ENCODE measurements at regions not wholly inside any gene's neighbourhood (a gene's known extent, or its start where the extent isn't known, plus 50 kb on each side); places are given as distances from the start of the nearest gene placed in this dataset.

DNA sequence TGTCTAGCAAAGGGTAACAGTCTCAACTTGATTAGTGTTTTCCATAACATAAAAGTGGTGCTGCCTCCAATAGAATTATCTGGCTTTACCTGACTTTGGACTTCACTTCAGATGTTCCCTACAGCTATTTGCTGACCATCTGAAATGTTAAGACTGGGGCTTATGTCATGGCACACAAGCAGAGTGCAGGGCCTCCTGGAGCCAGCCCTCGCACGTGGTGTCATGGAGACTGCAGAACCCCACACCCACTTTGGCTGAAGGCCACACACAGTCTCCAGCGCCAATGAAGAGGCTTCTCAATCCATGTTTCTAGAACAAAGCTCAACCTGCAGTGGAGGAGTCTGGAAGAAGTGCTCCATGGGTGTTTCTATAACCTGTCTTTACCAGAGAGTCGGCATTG, 169.6 kb upstream of the FRMD6 start:
- TF ChIP-seq, protein P1, sequence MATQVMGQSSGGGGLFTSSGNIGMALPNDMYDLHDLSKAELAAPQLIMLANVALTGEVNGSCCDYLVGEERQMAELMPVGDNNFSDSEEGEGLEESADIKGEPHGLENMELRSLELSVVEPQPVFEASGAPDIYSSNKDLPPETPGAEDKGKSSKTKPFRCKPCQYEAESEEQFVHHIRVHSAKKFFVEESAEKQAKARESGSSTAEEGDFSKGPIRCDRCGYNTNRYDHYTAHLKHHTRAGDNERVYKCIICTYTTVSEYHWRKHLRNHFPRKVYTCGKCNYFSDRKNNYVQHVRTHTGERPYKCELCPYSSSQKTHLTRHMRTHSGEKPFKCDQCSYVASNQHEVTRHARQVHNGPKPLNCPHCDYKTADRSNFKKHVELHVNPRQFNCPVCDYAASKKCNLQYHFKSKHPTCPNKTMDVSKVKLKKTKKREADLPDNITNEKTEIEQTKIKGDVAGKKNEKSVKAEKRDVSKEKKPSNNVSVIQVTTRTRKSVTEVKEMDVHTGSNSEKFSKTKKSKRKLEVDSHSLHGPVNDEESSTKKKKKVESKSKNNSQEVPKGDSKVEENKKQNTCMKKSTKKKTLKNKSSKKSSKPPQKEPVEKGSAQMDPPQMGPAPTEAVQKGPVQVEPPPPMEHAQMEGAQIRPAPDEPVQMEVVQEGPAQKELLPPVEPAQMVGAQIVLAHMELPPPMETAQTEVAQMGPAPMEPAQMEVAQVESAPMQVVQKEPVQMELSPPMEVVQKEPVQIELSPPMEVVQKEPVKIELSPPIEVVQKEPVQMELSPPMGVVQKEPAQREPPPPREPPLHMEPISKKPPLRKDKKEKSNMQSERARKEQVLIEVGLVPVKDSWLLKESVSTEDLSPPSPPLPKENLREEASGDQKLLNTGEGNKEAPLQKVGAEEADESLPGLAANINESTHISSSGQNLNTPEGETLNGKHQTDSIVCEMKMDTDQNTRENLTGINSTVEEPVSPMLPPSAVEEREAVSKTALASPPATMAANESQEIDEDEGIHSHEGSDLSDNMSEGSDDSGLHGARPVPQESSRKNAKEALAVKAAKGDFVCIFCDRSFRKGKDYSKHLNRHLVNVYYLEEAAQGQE (IDR thresholded peaks at IDR 0.05; ENCODE audit: insufficient replicate concordance, low read depth): no peak
- no peak for TF ChIP-seq POLR2AphosphoS5 (IDR thresholded peaks at IDR 0.05; ENCODE audit: low read depth)
- TF ChIP-seq, protein P2, sequence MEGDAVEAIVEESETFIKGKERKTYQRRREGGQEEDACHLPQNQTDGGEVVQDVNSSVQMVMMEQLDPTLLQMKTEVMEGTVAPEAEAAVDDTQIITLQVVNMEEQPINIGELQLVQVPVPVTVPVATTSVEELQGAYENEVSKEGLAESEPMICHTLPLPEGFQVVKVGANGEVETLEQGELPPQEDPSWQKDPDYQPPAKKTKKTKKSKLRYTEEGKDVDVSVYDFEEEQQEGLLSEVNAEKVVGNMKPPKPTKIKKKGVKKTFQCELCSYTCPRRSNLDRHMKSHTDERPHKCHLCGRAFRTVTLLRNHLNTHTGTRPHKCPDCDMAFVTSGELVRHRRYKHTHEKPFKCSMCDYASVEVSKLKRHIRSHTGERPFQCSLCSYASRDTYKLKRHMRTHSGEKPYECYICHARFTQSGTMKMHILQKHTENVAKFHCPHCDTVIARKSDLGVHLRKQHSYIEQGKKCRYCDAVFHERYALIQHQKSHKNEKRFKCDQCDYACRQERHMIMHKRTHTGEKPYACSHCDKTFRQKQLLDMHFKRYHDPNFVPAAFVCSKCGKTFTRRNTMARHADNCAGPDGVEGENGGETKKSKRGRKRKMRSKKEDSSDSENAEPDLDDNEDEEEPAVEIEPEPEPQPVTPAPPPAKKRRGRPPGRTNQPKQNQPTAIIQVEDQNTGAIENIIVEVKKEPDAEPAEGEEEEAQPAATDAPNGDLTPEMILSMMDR (IDR thresholded peaks at IDR 0.05; ENCODE audit: insufficient read depth, low read length): no peak
- no peak for TF ChIP-seq GABPA (IDR thresholded peaks at IDR 0.05; ENCODE audit: low read depth)
- TF ChIP-seq SPI1 (IDR thresholded peaks at IDR 0.05; ENCODE audit: borderline replicate concordance, low read depth): no peak
- no peak overlapping the region for H3K4me3 ChIP-seq (replicated peaks; ENCODE audit: insufficient read depth, low read length)
- no peaks in the 10 kb centered on the region for H3K27me3 ChIP-seq (ENCODE audit: insufficient read depth, poor library complexity, severe bottlenecking)
- no peak for DNase-seq (ENCODE audit: low read depth in 1 of 2, low spot score in 1 of 2)
- H3K27ac ChIP-seq (replicated peaks): no peak overlapping the region

DNA sequence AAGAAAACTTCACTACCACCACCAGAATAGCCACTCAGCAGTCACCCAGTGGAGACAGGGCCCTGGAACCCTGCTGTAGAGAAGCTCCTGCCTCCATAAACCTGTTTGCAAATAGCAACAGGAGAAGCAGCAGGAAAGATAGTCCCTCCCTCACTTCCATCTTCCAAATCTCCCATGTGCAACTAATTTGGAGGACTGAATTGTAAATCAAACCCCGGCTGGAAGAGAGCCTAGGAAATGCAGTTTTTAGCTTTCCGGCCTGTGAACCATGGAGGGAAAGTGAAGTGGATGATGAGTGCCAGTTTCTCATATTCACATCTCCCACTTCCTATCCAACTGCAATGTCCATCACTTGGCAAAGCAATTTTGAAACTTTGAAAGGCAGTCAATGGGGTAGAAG, 167.2 kb upstream of the FRMD6 start:
- H3K27me3 ChIP-seq (ENCODE audit: insufficient read depth, poor library complexity, severe bottlenecking): no peaks in the 10 kb centered on the region
- no peak for DNase-seq (ENCODE audit: low read depth in 1 of 2, low spot score in 1 of 2)
- TF ChIP-seq SPI1 (IDR thresholded peaks at IDR 0.05; ENCODE audit: borderline replicate concordance, low read depth): no peak
- no peak for TF ChIP-seq POLR2AphosphoS5 (IDR thresholded peaks at IDR 0.05; ENCODE audit: low read depth)
- TF ChIP-seq, protein P1 (IDR thresholded peaks at IDR 0.05; ENCODE audit: insufficient replicate concordance, low read depth): no peak
- TF ChIP-seq GABPA (IDR thresholded peaks at IDR 0.05; ENCODE audit: low read depth): no peak
- H3K4me3 ChIP-seq (replicated peaks; ENCODE audit: insufficient read depth, low read length): no peak overlapping the region
- no peak overlapping the region for H3K27ac ChIP-seq (replicated peaks)

DNA sequence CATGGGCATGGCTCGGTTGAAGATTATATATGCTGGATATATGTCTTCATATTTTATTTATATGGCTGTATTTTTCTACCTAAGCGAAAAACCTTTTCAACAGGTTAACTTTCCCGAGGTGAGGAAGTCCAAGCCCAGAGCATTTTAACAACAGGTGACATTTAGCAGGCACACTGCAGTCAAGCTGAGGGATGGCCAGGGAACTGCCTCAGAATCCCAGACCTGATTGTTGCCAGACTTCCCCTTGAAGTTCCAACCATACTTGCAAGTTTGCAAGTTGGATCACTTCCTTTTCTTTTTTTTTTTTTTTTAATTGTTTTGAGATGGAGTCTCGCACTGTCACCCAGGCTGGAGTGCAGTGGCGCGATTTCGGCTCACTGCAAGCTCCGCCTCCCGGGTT, 166.0 kb upstream of the FRMD6 start:
- DNase-seq (ENCODE audit: low read depth in 1 of 2, low spot score in 1 of 2): no peak
- TF ChIP-seq, protein P1 (IDR thresholded peaks at IDR 0.05; ENCODE audit: insufficient replicate concordance, low read depth): no peak
- no peak overlapping the region for H3K27ac ChIP-seq (replicated peaks)
- H3K27me3 ChIP-seq (ENCODE audit: insufficient read depth, poor library complexity, severe bottlenecking): no peaks in the 10 kb centered on the region
- no peak overlapping the region for H3K4me3 ChIP-seq (replicated peaks; ENCODE audit: insufficient read depth, low read length)

DNA sequence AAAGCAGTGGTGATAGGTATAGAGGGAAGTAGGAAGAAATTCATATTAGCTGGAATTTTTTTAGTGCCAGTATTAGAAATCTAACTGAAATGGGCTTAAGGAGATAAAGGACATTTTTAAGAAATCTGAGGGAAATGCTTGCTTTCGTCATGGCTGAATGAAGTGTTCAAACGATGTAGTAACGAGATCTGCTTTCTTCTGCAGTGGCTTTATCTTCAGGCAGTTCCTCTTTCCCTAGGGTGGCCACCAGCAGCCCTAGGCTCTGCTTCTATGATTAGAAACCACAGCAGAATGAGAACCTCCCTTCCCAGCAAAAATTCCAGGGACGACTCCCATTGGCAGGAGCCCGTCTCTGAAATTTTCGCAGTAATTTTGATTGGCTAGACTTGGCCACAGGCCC, 163.9 kb upstream of the FRMD6 start:
- Histone ChIP-seq H3K4me3 (replicated peaks; ENCODE audit: insufficient read depth, low read length) (no peak overlapping the region), H3K27ac (replicated peaks) (no peak overlapping the region), H3K27me3 (ENCODE audit: insufficient read depth, poor library complexity, severe bottlenecking) (no peaks in the 10 kb centered on the region)
- peak in 1 of 2 experiments; percentile 29 for DNase-seq (ENCODE audit: low read depth in 1 of 2, low spot score in 1 of 2)
- TF ChIP-seq POLR2AphosphoS5 (IDR thresholded peaks at IDR 0.05; ENCODE audit: low read depth): no peak
- TF ChIP-seq, protein P1 (IDR thresholded peaks at IDR 0.05; ENCODE audit: insufficient replicate concordance, low read depth): no peak
- TF ChIP-seq GABPA (IDR thresholded peaks at IDR 0.05; ENCODE audit: low read depth): no peak
- peak; percentile 94 for TF ChIP-seq SPI1 (IDR thresholded peaks at IDR 0.05; ENCODE audit: borderline replicate concordance, low read depth)
- TF ChIP-seq, protein P2 (IDR thresholded peaks at IDR 0.05; ENCODE audit: insufficient read depth, low read length): no peak
